Right cardiac atrium (tissue), 5 donors: ENCODE measurements at regions not wholly inside any gene's neighbourhood (a gene's known extent, or its start where the extent isn't known, plus 50 kb on each side); places are given as distances from the start of the nearest gene placed in this dataset.

ENCODE experiments used
- ATAC-seq, 2 donors: fragments of 200-7000 bp; cut with Tn5 transposase; one replicate each; pipeline versions ENCODE4 v1.8.0 to v1.9.1; 2020; ENCODE audit warnings: moderate library complexity in 2 of 2, mild to moderate bottlenecking in 1 of 2
- DNase-seq, 3 donors: peaks; one replicate each; pipeline ENCODE4 v3.0.0-alpha.2; 2020
- H3K27ac ChIP-seq: one replicate; pipeline ENCODE4 v1.5.1; 2013; ENCODE audit warnings: mild to moderate bottlenecking, low read length, control low read depth, moderate library complexity
- H3K27me3 ChIP-seq: one replicate; pipeline ENCODE4 v1.6.1; 2013; ENCODE audit not compliant: control insufficient read depth, insufficient read depth
- H3K4me1 ChIP-seq: one replicate; pipeline ENCODE4 v1.6.1; 2013; ENCODE audit warnings: low read length; ENCODE audit not compliant: control insufficient read depth, insufficient read depth
- H3K4me3 ChIP-seq: one replicate; pipeline ENCODE4 v1.5.1; 2013; ENCODE audit warnings: low read length, control low read depth
- H3K9me3 ChIP-seq: one replicate; pipeline ENCODE4 v1.6.1; 2013; ENCODE audit warnings: low read length; ENCODE audit not compliant: control insufficient read depth
- WGBS: extraction: QIAGEN DNeasy Blood & Tissue Kit; methylation state at CpG from one replicate; pipeline ENCODE4 v1.1.7; 2013; 5-methylcytosine and 5-hydroxymethylcytosine counted together
- intact Hi-C, 4 donors: fragments of 100-400 bp; cut with DNase I; formaldehyde crosslinking; loops; one replicate each; pipeline versions ENCODE4 v1.11.0 to v1.14.0; 2022 to 2023
- donor health status: healthy with polysubstance abuse.
- donor health status: DM: no; HTN: yes; CAD: no.
- donor health status: DM: no; HTN: no; CAD: no.
- donor health status: DM: no; HTN: yes; CAD: no; lungs with severe emphysema.
- donor health status: DM: yes; HTN: yes; CAD: no.

DNA sequence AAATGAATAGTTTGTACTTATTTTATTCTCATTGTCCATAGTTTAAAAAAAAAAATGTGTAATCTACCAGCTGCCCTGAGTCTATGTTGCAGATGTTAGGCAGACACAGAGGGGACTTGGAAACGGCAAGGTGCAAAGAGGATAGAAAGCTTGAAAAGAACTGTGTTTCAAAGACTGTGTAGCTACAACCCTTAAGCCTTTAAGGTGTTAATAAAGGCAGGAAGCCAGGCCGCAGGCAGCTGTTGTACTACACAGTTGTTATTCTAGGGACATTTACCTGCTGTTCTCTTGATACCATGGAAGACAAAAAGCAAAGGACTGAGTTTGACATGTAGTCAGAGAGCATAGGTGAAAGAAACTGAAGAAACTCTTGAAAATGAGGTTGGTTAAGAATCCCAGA is 440.0 kb downstream of the TUSC7 start:
- no peak overlapping the region for H3K4me3 ChIP-seq
- H3K27me3 ChIP-seq: no peaks in the 10 kb centered on the region
- H3K9me3 ChIP-seq: no peaks in the 10 kb centered on the region
- no peak for DNase-seq
- H3K27ac ChIP-seq: no peak overlapping the region
- peaks cover 1% of the 10 kb centered on the region for H3K4me1 ChIP-seq
- 54% methylated on average over 2 of the region's 2 CpGs for WGBS
- intact Hi-C loops: no loop called here
- no peak for ATAC-seq

DNA sequence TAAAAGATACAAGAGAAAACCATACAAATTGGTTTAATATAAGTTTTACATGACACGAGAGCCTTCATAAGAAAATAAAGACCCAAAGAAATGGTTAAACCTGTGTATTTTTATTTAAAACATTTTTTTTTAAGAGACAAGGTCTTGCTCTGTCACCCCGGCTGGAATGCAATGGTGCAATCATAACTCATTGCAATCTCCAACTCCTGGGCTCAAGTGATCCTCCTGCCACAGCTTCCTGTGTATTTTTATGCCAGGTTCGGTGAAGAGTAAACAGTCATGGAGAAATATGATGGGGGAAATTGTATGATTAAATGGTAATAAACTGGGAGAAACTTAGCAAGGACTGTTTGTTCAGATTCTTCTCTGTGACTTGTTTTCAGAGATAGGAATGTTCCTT is 441.0 kb downstream of the TUSC7 start:
- Histone ChIP-seq H3K27me3 (no peaks in the 10 kb centered on the region), H3K4me1 (no peaks in the 10 kb centered on the region), H3K9me3 (no peaks in the 10 kb centered on the region), H3K4me3 (no peak overlapping the region), H3K27ac (no peak overlapping the region)
- intact Hi-C loops: no loop called here
- DNase-seq (no peak), ATAC-seq (no peak)
- WGBS: 78% methylated on average over 3 of the region's 3 CpGs

DNA sequence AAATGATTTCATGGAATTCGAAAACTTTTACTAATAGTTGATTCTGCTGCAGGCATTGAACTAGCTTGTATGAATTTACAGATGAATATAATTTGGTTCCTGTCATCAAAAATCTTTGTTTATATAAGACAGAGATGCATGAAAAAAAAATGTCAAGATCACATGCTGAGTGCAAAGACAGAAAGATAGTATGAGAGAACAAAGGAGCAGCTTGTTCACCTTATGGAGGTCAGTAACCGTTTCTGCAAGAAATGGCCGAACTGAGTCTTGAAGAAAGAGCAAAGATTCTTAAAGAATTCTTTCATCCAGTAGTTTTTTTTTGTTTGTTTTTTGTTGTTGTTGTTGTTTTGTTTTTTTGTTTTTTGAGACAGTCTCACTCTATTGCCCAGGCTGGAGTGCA is 450.6 kb downstream of the TUSC7 start:
- no peak for ATAC-seq

DNA sequence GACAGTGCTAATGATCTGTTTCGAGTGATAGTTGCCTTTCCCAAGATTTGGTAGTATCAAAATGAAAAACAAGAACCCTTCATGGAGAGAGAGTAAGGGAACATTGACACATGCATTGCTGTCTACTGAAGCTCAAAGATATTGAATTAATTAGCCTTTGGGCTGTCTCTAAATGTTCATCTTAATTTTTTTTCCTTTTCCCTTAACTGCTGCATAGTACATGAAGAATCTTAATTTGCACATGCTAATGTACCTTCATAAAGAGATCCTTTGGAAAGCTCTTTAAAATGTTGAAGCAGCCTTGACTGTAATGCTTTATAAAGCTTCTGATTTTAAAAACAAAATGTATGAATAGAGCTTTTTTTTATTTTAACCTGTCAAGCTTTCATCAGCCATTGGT is 452.2 kb downstream of the TUSC7 start:
- intact Hi-C loops: no loop called here
- H3K9me3 ChIP-seq: no peaks in the 10 kb centered on the region
- H3K4me3 ChIP-seq: no peak overlapping the region
- 92% methylated on average over 1 of the region's 1 CpG for WGBS
- H3K27me3 ChIP-seq: no peaks in the 10 kb centered on the region
- DNase-seq (no peak), ATAC-seq (no peak)
- no peak overlapping the region for H3K27ac ChIP-seq
- H3K4me1 ChIP-seq: no peaks in the 10 kb centered on the region

More for the DNA sequence above, 450.6 kb downstream of the TUSC7 start:
- 52% methylated on average over 3 of the region's 3 CpGs for WGBS
- Histone ChIP-seq H3K27ac (no peak overlapping the region), H3K4me1 (no peaks in the 10 kb centered on the region), H3K27me3 (no peaks in the 10 kb centered on the region), H3K4me3 (no peak overlapping the region), H3K9me3 (no peaks in the 10 kb centered on the region)
- DNase-seq: no peak
- intact Hi-C loops: no loop called here

DNA sequence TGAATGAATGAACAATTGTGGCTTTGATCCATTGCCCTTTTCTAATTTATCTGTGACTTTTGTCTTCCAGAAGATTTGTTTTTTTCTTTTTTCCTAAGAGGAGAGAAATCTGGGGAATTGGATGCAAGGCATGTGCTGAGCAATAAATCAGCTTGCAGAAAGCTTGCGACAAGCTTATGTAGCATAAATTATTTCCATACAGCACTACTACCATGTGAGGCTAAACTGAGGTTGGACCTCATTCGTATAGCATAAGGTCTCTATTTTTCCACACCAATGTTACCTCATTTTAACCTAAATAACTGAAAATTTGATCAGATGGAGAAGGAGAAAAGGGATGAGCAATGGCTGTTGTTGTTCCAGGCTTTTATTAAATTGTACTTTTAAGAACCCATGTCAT is 455.6 kb downstream of the TUSC7 start:
- DNase-seq: no peak
- Histone ChIP-seq H3K27ac (no peak overlapping the region), H3K4me3 (no peak overlapping the region), H3K9me3 (no peaks in the 10 kb centered on the region), H3K4me1 (no peaks in the 10 kb centered on the region), H3K27me3 (no peaks in the 10 kb centered on the region)
- no peak for ATAC-seq
- intact Hi-C loops: no loop called here
- WGBS: 88% methylated on average over 2 of the region's 2 CpGs

DNA sequence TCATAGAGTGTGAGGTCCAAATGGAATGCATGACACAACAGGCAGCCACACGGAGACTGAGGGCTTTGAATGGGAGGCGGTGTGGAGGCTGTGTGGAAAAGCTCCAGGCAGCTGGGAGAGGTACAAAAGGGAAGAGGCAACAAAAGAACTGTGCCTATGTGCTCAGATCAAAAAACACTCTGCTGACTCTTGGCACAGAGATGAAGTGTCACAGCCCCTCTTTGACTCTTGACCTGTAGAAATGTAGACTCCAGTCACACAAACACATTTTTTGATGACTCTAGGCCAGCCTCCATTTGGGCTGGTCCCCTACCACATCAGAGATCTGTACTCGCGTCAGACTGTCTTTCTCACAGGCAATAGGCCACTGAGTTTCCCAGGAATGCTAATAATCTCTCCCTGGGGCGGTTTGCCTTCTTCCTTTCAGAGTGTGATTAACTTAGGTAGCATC is 456.0 kb downstream of the TUSC7 start:
- no peaks in the 10 kb centered on the region for H3K27me3 ChIP-seq
- no peaks in the 10 kb centered on the region for H3K9me3 ChIP-seq
- no peak for ATAC-seq
- H3K4me3 ChIP-seq: no peak overlapping the region
- WGBS: 70% methylated on average over 5 of the region's 5 CpGs
- DNase-seq: no peak
- H3K4me1 ChIP-seq: no peaks in the 10 kb centered on the region
- no peak overlapping the region for H3K27ac ChIP-seq
- intact Hi-C loops: no loop called here

DNA sequence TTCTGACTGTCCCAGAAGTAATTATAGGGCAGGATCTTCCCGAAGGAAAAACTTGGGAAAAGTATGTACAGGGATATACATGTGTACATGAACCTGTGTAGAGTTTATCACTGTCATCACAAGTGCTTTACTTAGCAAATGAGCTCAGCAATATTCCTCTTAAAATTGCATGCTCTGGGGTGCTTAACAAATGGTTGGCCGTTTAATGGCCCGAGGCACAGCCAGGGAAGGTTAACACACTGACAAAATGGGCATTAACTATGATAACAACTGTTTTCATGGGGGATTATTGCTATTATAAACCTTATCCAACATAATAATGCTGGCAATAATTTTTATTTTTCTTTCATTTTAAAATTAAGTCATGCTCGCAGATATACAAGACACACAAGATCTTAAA is 459.3 kb downstream of the TUSC7 start:
- intact Hi-C loops: no loop called here
- H3K27me3 ChIP-seq: no peaks in the 10 kb centered on the region
- WGBS: 74% methylated on average over 4 of the region's 4 CpGs
- no peaks in the 10 kb centered on the region for H3K4me1 ChIP-seq
- no peak overlapping the region for H3K4me3 ChIP-seq
- no peak overlapping the region for H3K27ac ChIP-seq
- no peaks in the 10 kb centered on the region for H3K9me3 ChIP-seq
- DNase-seq (no peak), ATAC-seq (no peak)

DNA sequence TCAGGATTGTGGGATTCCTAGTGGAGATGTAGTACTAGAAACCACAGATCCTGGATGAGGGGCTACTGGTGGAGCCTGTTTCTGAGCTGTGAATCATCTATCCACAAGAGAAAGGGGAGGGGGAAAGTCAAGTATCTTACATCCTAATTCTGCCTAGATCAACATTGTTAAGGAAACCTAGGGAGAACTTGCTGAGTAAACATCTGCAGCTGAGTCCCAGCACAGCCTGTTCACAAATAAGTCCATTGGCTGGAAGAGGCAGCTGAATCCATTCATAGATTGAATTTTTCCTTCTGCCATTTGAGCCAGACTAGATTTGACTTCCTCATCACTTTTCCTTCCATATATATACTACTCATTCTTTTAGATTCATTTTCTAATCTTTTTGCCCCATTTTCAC is 460.5 kb downstream of the TUSC7 start:
- no peak overlapping the region for H3K4me3 ChIP-seq
- no peaks in the 10 kb centered on the region for H3K4me1 ChIP-seq
- DNase-seq (no peak), ATAC-seq (no peak)
- no peak overlapping the region for H3K27ac ChIP-seq
- intact Hi-C loops: no loop called here
- no peaks in the 10 kb centered on the region for H3K9me3 ChIP-seq
- H3K27me3 ChIP-seq: no peaks in the 10 kb centered on the region

DNA sequence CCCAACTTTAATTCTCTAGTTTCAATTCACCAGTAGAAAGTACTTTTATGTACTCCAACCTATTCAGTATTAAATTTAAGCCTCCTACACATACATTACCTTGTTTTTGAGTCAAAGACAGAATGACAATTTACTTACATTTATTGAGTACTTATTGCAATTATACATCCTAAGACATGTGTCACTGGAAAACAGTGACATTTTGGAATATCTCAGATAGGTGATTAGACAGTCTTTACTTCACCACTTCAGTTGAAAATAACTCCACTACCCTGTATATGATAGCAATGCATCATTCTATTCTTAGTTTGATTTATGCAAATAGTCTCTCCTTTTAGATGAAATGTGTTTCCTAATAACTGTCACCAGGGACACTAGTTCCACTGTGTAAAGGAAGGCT is 461.5 kb downstream of the TUSC7 start:
- no peak for DNase-seq
- Histone ChIP-seq H3K27ac (no peak overlapping the region), H3K4me3 (no peak overlapping the region), H3K4me1 (no peaks in the 10 kb centered on the region), H3K27me3 (no peaks in the 10 kb centered on the region), H3K9me3 (no peaks in the 10 kb centered on the region)
- intact Hi-C loops: no loop called here
- no peak for ATAC-seq

DNA sequence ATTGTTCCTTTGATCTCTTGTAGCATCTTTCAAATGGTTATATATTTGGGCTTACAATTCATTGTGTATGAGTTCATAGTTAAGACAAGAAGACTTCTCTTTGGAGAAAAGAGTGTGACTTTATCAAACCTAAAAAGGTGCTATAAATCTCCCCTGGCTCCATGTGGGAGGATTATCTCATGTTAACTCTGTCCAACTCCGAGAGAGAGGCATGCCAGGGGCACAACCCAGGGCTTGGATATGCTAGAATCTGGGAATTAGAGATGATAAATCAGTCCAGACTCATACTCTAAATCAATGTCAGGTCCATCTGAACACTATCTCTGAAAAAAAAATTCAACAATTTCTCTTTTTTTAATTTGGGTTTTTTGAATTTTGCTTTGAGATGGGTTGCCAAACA is 462.8 kb downstream of the TUSC7 start:
- WGBS: 53% methylated on average over 1 of the region's 1 CpG
- Histone ChIP-seq H3K27ac (no peak overlapping the region), H3K4me3 (no peak overlapping the region), H3K27me3 (no peaks in the 10 kb centered on the region), H3K9me3 (no peaks in the 10 kb centered on the region), H3K4me1 (no peaks in the 10 kb centered on the region)
- DNase-seq (no peak), ATAC-seq (no peak)
- intact Hi-C loops: no loop called here

DNA sequence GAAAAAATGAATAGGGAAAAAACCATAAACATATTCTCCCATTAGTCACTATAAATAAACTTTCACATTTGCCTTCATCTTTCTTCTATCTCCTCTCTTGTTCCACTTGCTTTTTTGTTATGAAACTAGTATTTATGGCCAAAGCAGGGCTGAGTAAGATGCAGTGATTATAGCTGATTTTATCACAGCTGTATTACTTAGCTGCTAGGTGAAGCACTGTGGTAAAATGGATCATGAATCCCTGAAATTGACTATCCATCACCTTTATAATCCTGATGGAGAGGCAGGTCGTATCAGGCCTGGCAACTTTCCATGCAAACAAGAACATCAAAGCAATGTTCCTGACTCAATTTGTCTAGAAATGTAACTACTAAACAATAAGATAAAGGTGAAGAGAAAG is 471.6 kb downstream of the TUSC7 start:
- intact Hi-C loops: no loop called here
- Histone ChIP-seq H3K4me3 (no peak overlapping the region), H3K27me3 (no peaks in the 10 kb centered on the region), H3K27ac (no peak overlapping the region), H3K9me3 (no peaks in the 10 kb centered on the region), H3K4me1 (no peaks in the 10 kb centered on the region)
- no peak for DNase-seq
- WGBS: 40% methylated on average over 1 of the region's 1 CpG
- no peak for ATAC-seq

DNA sequence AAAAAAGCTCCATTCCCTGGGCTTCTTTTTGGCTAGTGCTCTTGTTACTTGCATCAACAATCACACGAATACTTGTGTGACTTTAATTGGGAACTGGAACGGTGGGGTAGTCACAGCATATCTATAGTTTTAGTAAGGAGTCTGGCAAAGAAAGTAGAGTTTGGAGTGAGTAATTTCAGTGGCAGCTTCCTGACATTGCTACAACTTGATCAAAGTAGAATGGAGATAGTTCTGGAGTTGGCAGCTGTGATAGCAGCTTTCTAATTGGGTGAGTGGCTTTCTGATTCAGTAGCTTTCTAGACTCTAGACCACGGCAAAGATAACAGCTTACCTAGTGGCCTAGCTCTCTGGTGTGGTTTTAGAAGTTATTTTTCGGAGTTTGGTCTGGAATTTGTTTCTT is 475.0 kb downstream of the TUSC7 start:
- no peak for ATAC-seq
- DNase-seq: no peak
- intact Hi-C loops: no loop called here
- H3K4me1 ChIP-seq: no peaks in the 10 kb centered on the region
- H3K4me3 ChIP-seq: no peak overlapping the region
- no peak overlapping the region for H3K27ac ChIP-seq
- no peaks in the 10 kb centered on the region for H3K9me3 ChIP-seq
- H3K27me3 ChIP-seq: no peaks in the 10 kb centered on the region
- 54% methylated on average over 4 of the region's 4 CpGs for WGBS
